NCI-H1930 (cell line): ENCODE measurements at regions not wholly inside any gene's neighbourhood (a gene's known extent, or its start where the extent isn't known, plus 50 kb on each side); places are given as distances from the start of the nearest gene placed in this dataset.
"Not testable (repeated sequence)": the region's sequence is repeated elsewhere in the genome, so short reads cannot be mapped to it uniquely, and the experiment has no call there.

ENCODE experiments used
- DNase-seq, 2 experiments: peaks; one replicate each; lab custom pipeline; 2025; lab: John Stamatoyannopoulos, UW

DNA sequence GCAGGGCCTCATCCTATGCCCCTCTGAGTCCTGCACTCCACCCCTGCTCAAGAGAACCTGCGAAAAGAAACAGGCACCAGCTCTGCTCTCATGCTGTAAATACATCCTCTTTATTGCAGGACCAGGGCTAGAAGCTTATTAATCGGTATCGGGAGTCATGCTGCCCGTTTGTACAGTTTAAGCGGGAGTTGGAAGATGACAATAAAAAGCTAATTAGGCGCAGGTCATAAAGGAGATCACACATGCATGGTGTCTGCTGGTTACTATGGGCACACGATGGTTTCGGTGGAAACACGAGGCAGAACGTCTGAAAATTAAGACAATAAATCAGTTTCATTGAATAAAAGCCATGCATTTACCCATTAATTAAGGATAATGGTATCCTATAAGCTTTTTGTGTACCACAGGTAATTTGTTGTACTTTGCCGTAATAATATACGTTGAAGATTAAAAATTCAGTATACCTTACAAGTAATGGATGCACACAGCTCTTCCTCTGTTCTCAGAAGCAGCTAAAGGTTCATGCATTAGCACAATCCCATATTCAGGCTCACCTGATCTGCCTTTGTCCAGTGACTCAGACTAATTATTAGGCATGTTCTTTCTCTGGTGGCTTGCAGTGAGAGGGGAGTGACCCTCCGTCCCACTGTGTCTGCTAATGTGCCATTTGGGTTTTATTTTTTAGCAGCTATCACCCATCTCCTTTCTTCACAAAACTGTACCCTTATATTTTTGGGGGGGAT, 406.0 kb downstream of the TSHZ3 start:
- DNase-seq, result no peak

- no peak for DNase-seq
These were observed 406.6 kb downstream of the TSHZ3 start for GRCh38 chr19:30942636-30943035.

DNA sequence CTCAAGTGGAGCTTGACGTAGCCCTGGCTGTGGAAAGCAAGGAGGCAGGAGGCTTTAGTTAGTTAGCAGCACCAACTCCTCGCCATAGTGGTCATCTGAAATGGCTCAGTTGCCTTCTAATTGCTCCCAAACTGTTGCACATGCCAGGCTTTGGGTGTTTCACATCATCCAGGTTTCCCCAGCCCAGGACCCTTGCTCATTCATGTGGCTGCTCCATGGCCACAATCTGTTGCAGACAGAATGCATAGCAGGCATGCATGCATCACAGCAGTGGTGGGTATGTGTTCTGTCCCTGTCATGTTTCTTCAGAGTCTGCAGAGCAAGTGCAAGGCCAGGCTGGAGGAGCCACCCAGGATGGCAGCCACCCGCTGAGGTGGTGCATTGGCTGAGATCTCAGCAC, 407.6 kb downstream of the TSHZ3 start:
- DNase-seq, result no peak

DNA sequence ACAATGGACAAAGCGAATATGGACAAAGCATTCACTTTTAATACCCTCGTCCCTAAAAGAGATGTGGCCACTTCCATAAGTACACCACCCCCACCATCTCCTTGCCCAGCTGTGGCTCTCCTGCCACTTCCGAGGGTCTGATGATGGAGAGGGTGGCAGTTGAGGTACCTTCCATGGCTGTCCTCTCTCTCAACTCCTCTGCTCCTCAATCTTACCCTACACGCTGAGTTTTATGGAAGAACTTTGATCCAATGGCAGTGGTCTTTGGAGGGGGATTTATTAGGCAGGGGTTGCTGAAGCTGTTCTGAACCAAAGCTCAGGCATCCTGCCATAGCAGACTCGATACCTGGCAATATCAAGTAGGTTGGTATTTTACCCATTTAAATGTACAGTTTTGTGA, 413.0 kb downstream of the TSHZ3 start:
- DNase-seq, result no peak

- DNase-seq, result no peak
These were observed 414.1 kb downstream of the TSHZ3 start for GRCh38 chr19:30935146-30935545.

GRCh38 chr19:30933454-30933853, 415.8 kb downstream of the TSHZ3 start:
- not testable (repeated sequence) for DNase-seq

- no peak for DNase-seq
These were observed 416.4 kb downstream of the TSHZ3 start for GRCh38 chr19:30932854-30933253.

GRCh38 chr19:30930941-30931706, 418.1 kb downstream of the TSHZ3 start:
- no peak for DNase-seq

DNA sequence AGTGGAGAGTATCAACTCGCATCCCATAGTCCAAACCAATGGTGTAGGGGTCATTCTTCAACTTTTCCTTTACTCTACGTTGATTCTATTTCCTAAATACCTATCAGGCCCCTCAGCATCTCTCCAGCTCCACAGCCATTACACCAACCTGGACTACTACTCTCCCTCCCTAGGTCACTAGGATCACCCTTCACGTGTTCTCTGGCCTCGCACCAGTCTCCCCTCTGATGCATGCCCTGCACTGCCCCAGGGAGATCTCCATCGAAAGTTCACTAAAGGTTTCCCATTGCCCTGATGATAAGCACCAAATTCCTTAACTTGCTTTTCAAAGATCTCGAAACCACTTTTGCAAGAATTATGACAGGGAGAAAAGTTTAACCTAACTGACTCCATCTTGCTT, 421.5 kb downstream of the TSHZ3 start:
- DNase-seq, result no peak

DNA sequence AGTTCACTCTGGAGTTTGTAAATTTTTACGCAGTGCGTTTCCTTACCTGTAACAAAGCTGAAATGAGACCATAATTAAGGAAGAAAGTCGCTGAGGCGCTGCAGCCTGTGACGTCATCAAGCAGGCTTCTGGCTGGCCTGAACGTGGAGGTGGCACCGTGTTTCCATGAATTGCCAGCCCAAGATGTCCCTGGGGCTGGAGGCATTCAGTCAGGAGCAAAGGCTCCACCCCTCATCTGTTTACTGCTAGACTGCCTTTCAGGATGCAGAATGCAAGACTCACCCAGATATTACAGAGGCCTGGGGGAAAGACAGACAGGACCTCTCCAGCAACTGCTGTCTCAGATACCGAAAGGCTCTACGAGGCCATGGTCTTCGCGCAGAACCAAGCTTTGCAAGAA, 424.6 kb downstream of the TSHZ3 start:
- no peak for DNase-seq

DNA sequence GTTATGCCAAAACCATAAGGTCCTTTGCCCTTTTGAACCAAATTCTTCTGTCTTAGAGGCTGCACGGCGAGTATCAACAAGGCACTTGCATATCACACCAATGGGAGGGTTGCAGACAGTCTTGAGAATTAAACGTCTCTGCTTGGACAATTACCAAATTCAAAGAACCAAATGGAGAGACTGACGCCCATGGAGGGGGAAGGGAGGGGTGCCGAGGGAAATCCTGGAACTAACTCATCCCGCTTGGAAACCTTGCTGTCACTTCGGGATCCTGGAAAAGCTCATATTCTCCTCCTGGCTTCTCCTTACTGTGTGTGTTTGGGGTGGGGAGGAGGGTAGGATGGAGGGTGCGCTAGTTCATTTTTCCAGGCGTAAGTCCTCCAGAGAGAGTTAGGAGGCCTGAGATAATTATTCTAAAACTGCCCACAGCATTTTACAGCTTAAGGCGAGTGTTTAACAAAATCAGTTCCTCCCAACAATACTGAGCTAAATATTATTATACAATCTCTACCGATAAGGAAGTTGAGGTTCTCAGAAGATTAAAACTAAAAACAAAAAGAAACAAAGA, 425.1 kb downstream of the TSHZ3 start:
- no peak for DNase-seq

GRCh38 chr19:30923621-30924020, 425.6 kb downstream of the TSHZ3 start:
- no peak for DNase-seq

GRCh38 chr19:30923096-30923495, 426.1 kb downstream of the TSHZ3 start:
- DNase-seq, result no peak

GRCh38 chr19:30920222-30920621, 429.0 kb downstream of the TSHZ3 start:
- DNase-seq, result no peak

GRCh38 chr19:30919737-30920136, 429.5 kb downstream of the TSHZ3 start:
- no peak for DNase-seq

DNA sequence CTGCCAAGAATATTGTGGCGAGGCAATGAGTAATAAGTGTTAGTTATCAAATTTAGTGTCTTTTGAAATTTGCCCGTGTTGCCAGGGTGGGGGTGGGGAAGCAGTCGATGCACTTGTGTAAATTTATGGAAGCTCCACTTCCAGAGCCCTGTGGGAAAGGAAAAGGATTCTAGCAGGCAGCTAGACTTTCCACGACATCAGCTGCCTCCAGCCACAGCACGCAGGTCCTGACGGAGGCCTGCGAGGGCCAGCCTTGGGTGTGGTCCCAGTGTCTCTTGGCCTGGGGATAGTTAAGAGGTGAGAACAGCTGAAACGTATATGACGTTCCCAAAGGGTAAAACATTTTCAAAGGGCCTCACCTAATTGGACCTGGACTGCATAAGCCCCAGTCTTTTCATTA, 433.0 kb downstream of the TSHZ3 start:
- DNase-seq, result no peak

GRCh38 chr19:30911491-30911890, 437.7 kb downstream of the TSHZ3 start:
- no peak for DNase-seq

DNA sequence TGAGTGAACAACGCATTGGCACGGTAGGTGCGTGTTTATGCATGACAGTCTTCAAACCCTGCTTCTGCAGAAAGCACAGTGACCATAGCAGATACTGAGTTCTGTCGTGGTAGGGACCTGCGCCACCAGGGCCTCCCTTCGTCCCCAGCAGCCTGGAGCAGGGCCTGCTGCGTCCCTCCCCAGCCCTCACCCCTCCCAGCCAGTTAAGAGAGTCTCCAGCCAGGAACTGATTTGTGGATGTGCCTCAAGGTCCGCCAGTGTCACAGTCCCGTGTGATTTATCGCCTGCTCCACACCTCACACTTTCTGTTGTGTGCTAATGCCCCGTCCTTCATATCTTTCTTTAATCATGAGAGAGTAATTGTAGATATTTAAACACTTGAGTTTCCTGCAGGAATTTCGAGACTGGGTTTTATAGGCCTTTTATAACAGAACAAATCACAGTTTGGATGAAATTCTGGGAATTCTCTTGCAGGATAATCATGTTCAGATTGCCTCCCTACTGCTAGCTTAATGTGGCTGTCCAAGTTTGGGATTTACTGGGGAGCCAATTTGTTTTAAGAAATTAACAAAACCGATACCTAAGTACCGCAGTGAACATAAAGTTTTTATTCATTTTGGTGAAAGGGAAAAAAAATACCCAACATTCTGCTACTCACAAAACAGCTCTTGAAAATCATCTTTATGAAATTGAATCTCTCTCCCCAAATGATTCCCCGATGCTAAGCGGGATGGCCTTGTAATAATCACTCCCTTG, 438.6 kb downstream of the TSHZ3 start:
- DNase-seq, result no peak

DNA sequence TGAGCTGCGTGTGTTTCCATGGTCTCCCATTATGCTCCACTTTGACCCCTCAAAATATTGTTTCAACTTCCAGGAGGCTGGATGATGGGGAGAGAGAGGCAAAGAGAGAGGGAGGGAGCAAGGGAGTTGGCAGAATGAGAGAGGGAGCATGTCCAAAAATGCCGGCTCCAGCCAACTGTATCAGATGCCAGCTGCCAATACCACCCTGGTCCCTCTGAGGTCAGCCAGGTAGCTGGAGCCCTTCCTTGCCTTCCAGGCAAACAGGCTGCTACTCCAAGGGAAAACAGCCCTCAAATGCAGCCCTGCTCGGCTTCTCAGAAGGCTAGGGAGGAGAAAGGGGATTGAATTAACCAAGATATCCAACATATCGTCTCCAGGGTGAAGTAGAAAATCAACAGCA, 440.0 kb downstream of the TSHZ3 start:
- DNase-seq, result no peak

- no peak for DNase-seq
These were observed 440.9 kb downstream of the TSHZ3 start for GRCh38 chr19:30908262-30908771.

- no peak for DNase-seq
These were observed 442.4 kb downstream of the TSHZ3 start for GRCh38 chr19:30906871-30907270.

GRCh38 chr19:30900051-30900450, 449.2 kb downstream of the TSHZ3 start:
- DNase-seq, result no peak
